Activated CD8-positive, alpha-beta memory T cell treated with anti-CD3 and anti-CD28 coated beads for 1 hour (primary cell): ENCODE measurements at regions not wholly inside any gene's neighbourhood (a gene's known extent, or its start where the extent isn't known, plus 50 kb on each side); places are given as distances from the start of the nearest gene placed in this dataset.

ENCODE experiments used
- DNase-seq, 2 donors: peaks; one replicate each; pipeline ENCODE4 v3.0.0-alpha.2; 2020; ENCODE audit warnings: low read depth in 1 of 2; ENCODE audit errors: extremely low read depth in 1 of 2

DNA sequence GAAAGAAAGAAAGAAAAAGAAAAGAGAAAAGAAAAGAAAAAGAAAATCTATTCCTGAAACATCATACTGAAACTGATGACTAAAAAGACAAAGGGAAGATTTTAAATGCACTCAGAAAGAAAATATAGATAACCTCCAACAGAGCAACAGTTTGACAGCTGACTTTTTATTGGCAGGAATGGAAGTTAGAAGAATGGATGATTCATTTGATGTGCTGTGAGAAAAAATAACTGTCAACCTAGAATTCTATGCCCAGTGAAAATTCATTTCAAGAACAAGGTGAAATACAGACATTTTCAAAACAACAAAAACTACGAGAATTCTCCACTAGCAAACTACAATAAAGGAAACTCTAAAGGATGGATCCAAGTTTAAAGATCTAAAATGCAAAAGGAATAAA lies 50.5 kb upstream of the HSPA12A start:
- no peak for DNase-seq

DNA sequence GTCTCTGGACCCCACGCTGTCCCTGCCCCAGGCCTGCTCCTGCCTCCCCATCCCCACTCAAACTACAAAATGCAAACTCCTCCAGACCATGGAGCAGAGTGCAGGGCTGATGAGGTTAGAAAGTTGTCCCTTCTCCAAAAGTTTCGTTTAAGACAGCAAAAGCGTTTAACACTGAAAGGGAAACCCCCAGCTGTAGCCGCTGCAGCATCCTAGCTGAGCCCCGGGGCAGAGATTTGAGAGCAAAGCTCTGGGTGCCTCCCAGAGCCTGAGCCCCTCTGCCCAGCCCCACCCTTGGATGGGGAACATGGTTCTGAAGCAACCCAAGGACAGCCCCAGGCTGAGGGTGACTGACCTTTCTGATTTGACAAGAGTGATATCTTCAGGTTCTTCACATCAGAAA lies 52.8 kb upstream of the ENO4 start:
- DNase-seq = no peak

DNA sequence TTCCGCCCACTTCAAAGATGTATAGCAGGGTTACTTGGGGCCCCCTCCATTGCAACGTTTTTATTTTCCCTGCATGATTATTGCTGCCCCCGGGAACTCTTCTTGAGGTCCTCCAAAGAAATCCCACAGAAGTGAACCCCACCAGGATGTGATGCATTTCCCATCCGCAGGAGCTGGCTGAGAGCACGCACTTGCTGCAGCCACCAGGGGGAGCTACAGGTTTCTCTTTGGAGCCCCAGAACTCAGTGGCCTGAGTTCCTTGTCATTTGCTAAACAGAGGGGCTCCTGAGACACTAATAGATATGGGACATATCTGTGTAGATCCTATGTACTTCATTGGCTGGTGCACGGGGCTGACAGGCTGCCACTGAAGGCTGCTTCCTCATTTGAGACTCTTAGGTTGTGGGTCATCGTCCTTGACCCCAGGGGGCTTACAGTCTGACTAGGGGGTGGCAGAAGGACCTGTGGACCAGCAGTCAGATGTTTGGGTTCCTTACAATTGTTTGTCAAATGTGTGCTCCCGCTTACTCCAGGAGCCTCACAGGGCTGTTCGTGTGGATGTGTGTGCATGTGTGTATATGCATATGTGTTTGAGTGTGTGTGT lies 52.3 kb upstream of the ENO4 start:
- peak; percentile 29 to 48 for DNase-seq

DNA sequence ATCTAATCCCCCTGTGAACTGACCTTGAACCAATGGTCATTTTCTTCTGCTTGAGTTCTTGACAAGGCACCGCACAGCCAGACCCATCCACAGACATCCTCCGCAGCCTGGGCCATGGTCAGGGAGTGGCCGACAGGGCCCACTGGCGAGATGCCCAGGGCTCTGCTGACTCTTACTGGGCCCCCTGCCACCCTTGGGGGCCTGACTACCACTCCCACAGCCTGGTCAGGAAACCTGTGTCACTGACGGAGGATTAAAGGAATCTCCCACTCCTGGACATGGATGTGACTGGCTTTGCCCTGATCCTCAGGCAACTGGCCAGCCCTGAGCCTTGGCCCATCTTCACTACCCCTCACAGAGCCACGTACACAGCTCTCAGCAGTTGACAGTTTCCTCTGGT lies 50.4 kb upstream of the ENO4 start:
- DNase-seq = no peak
